Lower leg skin (tissue), 4 donors: ENCODE measurements at regions not wholly inside any gene's neighbourhood (a gene's known extent, or its start where the extent isn't known, plus 50 kb on each side); places are given as distances from the start of the nearest gene placed in this dataset.

Experiments used
- DNase-seq, 2 donors: peaks; one replicate each; pipeline ENCODE4 v3.0.0-alpha.2; 2019; ENCODE audit warnings: low spot score in 2 of 2
- H3K4me3 ChIP-seq: fragments of 200-600 bp; sonication (generic); 2 replicates; pipeline ENCODE4 v1.5.1; 2017; ENCODE audit warnings: mild to moderate bottlenecking, low read depth; ENCODE audit not compliant: poor library complexity, severe bottlenecking
- POLR2A ChIP-seq, 2 donors: fragments of 450-650 bp; IDR thresholded peaks; one replicate each; pipeline ENCODE4 v1.6.1; 2016 to 2017; ENCODE audit warnings: antibody characterized with exemption in 2 of 2, mild to moderate bottlenecking in 1 of 2, moderate library complexity in 1 of 2
- WGBS, 2 donors: methylation state at CpG; one replicate each; pipeline ENCODE4 v1.1.5; 2018; 5-methylcytosine and 5-hydroxymethylcytosine counted together
- intact Hi-C: fragments of 100-400 bp; cut with DNase I; formaldehyde crosslinking; loops from one replicate; pipeline ENCODE4 v1.15.0; 2023; ENCODE audit warnings: low total_unique reads
- TF ChIP-seq, protein P1 (sequence below), 3 donors: fragments of 450-650 bp; IDR thresholded peaks; one replicate each; pipeline ENCODE4 v1.5.1; 2016; ENCODE audit warnings: antibody characterized with exemption in 3 of 3, mild to moderate bottlenecking in 3 of 3, moderate library complexity in 2 of 3

DNA sequence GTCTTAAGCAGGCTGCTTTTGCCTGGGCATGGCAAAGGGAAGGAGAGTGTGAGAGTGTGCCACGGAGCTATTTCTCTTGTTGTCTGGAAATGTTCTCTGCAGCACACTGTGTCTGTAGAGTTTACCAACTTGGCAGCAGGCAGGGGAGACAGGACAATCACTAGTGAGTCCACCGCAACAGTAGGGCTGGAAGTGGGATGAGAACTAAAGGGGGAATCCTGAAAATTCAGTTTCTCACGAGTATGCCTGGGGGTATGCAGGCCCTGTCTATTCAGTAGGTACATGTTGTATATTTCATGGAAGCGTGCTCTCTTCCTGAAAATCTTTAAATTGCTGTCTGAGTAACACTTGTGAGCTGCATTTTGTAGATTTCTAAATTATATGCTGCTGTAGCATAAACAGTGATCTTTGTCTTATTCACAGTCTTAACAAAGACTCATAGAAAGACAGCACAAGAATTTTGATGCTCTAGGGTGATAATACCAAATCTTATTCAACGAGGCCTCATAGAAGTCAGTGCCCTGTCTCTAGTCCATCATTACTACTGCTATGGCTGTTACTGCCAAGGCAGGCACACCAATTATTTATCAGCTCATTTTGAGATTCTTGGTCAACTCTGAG lies 200.4 kb upstream of the LEF1 start:
- no peak overlapping the region for H3K4me3 ChIP-seq
- TF ChIP-seq, protein P1, sequence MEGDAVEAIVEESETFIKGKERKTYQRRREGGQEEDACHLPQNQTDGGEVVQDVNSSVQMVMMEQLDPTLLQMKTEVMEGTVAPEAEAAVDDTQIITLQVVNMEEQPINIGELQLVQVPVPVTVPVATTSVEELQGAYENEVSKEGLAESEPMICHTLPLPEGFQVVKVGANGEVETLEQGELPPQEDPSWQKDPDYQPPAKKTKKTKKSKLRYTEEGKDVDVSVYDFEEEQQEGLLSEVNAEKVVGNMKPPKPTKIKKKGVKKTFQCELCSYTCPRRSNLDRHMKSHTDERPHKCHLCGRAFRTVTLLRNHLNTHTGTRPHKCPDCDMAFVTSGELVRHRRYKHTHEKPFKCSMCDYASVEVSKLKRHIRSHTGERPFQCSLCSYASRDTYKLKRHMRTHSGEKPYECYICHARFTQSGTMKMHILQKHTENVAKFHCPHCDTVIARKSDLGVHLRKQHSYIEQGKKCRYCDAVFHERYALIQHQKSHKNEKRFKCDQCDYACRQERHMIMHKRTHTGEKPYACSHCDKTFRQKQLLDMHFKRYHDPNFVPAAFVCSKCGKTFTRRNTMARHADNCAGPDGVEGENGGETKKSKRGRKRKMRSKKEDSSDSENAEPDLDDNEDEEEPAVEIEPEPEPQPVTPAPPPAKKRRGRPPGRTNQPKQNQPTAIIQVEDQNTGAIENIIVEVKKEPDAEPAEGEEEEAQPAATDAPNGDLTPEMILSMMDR (IDR thresholded peaks at IDR 0.05): no peak
- TF ChIP-seq POLR2A (IDR thresholded peaks at IDR 0.05): no peak
- 86 to 87% methylated on average over 5 of the region's 5 CpGs for whole genome bisulfite sequencing, 2 donors
- no peak for DNase-seq
- intact Hi-C loops: no loop called here

DNA sequence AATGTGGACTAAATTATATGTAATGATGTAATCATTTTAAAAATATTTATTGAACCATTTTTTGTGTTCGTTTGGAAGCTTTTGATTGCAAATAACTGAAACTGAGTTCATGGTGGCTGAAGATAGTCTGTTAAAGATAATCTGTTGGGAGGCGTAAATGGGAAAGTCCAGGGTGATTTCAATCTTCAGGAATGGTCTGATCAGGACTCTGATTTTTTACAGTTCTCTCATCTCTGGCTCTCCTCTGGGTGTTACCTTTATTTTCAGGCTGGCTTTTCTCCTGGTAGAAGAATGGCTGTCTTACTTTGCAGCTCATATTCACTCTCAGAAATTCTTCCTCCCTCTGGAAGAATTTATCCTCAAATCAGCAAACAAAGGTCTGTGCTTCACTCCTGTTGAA lies 199.0 kb upstream of the LEF1 start:
- no peak for DNase-seq
- no peak overlapping the region for H3K4me3 ChIP-seq
- intact Hi-C loops: no loop called here
- WGBS, 2 donors: 58 to 68% methylated on average over 2 of the region's 2 CpGs
- TF ChIP-seq POLR2A (IDR thresholded peaks at IDR 0.05): no peak
- TF ChIP-seq, protein P1 (IDR thresholded peaks at IDR 0.05): no peak

DNA sequence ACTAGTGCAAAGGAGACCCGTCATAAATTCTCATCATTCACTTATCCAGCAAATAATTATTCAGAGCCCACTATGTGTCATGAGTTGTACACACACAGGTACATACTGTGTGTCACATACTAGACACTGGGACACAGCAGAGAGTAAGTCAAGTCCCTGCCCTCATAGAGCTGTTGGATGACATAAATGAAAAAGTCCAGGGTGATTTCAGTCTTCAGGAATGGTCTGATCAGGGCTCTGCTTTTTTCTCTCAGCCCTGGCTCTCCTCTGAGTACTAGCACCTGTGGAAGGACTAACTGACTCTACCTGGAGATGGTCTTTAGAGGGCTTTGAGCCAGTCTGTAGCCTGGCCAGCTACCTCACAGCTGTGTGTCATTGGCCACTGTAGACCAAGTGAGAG lies 198.0 kb upstream of the LEF1 start:
- TF ChIP-seq, protein P1 (IDR thresholded peaks at IDR 0.05): no peak
- TF ChIP-seq POLR2A (IDR thresholded peaks at IDR 0.05): no peak
- no peak for DNase-seq
- H3K4me3 ChIP-seq: no peak overlapping the region
- intact Hi-C loops: no loop called here
- 69 to 80% methylated on average over 1 of the region's 1 CpG for WGBS, 2 donors

DNA sequence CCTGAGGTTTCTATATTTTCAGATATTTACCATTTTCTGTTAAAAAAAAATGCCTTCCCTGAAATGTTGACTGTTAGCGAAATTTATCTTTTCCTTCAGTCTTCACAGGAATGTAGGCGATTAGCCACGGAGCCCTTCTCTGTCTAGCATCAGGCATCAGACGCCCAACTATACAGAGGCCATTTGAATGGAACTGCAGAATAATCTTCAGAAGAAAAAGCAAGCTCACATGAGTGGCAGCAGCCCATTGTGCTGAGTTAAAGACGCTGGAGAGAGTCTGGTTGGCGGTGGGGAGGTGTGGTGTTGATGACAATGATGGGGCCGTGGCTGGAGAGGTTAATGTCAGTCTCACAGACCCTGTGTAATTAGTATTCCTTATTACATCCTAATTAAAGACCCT lies 196.8 kb upstream of the LEF1 start:
- no peak for DNase-seq
- 81 to 85% methylated on average over 7 of the region's 7 CpGs for WGBS, 2 donors
- intact Hi-C loops: no loop called here
- H3K4me3 ChIP-seq: no peak overlapping the region
- TF ChIP-seq, protein P1 (IDR thresholded peaks at IDR 0.05): no peak

DNA sequence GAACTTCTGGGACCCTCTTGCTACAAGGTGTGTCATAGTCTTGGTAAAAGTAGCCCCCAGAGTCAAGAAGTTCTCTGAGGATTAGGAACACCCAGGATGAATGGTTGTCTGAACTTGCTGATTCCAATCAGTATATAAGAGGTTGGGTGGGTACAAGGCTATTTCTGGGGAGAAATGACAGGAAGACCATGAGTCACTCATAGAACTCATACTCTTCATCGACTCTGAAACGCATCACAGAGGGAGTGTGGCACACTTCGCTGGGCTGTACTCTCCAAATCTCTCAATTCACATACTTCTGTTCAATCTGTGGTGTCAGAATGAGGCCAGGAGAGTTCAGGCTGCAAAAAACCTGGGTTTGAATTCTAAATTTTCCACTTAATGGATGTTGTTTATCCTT lies 193.2 kb upstream of the LEF1 start:
- 77 to 97% methylated on average over 3 of the region's 3 CpGs for WGBS, 2 donors

More for the DNA sequence above, 193.2 kb upstream of the LEF1 start:
- intact Hi-C loops: no loop called here
- TF ChIP-seq, protein P1 (IDR thresholded peaks at IDR 0.05): no peak
- no peak for TF ChIP-seq POLR2A (IDR thresholded peaks at IDR 0.05)
- H3K4me3 ChIP-seq: no peak overlapping the region
- DNase-seq: no peak
